ENCODE measurements at regions not wholly inside any gene's neighbourhood (a gene's known extent, or its start where the extent isn't known, plus 50 kb on each side); places are given as distances from the start of the nearest gene placed in this dataset.

GRCh38 chr5:158145827-158146226 is 286.9 kb upstream of the CLINT1 start:
- TF ChIP-seq CTCF (conservative IDR thresholded peaks at IDR 0.05 in 1 of 2, IDR thresholded peaks at IDR 0.05 in 1 of 2; ENCODE audit: extremely low read depth in 1 of 2, insufficient read depth in 1 of 2, low read depth in 1 of 2, low read length in 2 of 2): no peak
- TF ChIP-seq EZH2 (IDR thresholded peaks at IDR 0.05; ENCODE audit: borderline replicate concordance, low read length): no peak
